GM13976 (cell line): ENCODE measurements at regions not wholly inside any gene's neighbourhood (a gene's known extent, or its start where the extent isn't known, plus 50 kb on each side); places are given as distances from the start of the nearest gene placed in this dataset.

Experiments used
- DNase-seq: peaks from one replicate; pipeline ENCODE4 v3.0.0; 2012; ENCODE audit warnings: low spot score
- in situ Hi-C: fragments of 300-500 bp; cut with MboI; formaldehyde crosslinking; loops from one replicate; pipeline ENCODE4 v1.12.0; 2022; ENCODE audit warnings: low sequenced_read_pairs, mixed read lengths, inconsistent platforms; ENCODE audit not compliant: unreplicated experiment
- TF ChIP-seq, protein P1 (sequence below): IDR thresholded peaks from 2 replicates; pipeline ENCODE4 v1.5.1; 2012; ENCODE audit warnings: borderline replicate concordance, mild to moderate bottlenecking; ENCODE audit not compliant: insufficient read depth; ENCODE audit errors: extremely low read depth, missing control alignments, control extremely low read depth

GRCh38 chr14:71344506-71344905 lies 437.2 kb downstream of the PCNX1 start:
- no peak for DNase-seq
- TF ChIP-seq, protein P1, sequence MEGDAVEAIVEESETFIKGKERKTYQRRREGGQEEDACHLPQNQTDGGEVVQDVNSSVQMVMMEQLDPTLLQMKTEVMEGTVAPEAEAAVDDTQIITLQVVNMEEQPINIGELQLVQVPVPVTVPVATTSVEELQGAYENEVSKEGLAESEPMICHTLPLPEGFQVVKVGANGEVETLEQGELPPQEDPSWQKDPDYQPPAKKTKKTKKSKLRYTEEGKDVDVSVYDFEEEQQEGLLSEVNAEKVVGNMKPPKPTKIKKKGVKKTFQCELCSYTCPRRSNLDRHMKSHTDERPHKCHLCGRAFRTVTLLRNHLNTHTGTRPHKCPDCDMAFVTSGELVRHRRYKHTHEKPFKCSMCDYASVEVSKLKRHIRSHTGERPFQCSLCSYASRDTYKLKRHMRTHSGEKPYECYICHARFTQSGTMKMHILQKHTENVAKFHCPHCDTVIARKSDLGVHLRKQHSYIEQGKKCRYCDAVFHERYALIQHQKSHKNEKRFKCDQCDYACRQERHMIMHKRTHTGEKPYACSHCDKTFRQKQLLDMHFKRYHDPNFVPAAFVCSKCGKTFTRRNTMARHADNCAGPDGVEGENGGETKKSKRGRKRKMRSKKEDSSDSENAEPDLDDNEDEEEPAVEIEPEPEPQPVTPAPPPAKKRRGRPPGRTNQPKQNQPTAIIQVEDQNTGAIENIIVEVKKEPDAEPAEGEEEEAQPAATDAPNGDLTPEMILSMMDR, result no peak
- in situ Hi-C loops, result no loop called here

DNA sequence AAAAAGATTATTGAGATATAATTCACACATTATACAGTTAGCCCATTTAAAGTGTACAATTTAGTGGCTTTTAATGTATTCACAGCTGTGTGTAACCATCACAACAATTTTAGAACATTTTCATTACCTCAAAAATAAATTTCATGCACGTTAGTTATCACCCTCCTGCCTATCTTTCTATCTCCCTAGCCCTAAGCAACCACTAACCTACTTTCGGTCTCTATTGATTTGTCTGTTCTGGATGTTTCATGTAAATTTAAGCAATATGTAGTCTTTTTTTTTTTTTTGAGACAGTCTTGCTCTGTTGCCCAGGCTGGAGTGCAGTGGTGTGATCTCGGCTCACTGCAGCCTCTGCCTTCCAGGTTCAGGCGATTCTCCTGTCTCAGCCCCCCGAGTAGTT lies 439.4 kb downstream of the PCNX1 start:
- DNase-seq, result no peak
- TF ChIP-seq, protein P1, result no peak
- in situ Hi-C loops, result no loop called here

GRCh38 chr14:71348394-71348793 lies 441.1 kb downstream of the PCNX1 start:
- TF ChIP-seq, protein P1, result no peak
- in situ Hi-C loops, result no loop called here
- no peak for DNase-seq

GRCh38 chr14:71348817-71349216 lies 441.6 kb downstream of the PCNX1 start:
- in situ Hi-C loops, result no loop called here

GRCh38 chr14:71354142-71354541 lies 446.9 kb downstream of the PCNX1 start:
- TF ChIP-seq, protein P1, result no peak
- in situ Hi-C loops, result no loop called here
- DNase-seq, result no peak

More at GRCh38 chr14:71348817-71349216, 441.6 kb downstream of the PCNX1 start:
- TF ChIP-seq, protein P1, result no peak
- no peak for DNase-seq

- in situ Hi-C loops, result no loop called here
- no peak for DNase-seq
- TF ChIP-seq, protein P1, result no peak
Measured at GRCh38 chr14:71354801-71355200, 447.5 kb downstream of the PCNX1 start.
